HepG2 (cell line): ENCODE measurements at regions not wholly inside any gene's neighbourhood (a gene's known extent, or its start where the extent isn't known, plus 50 kb on each side); places are given as distances from the start of the nearest gene placed in this dataset.

Source experiments
- ATAC-seq: fragments of 200-7000 bp; cut with Tn5 transposase; 3 replicates; pipeline ENCODE4 v1.9.1; 2020; ENCODE audit warnings: mild to moderate bottlenecking, moderate library complexity
- BruUV-seq: library from RNA; stranded (reverse); fragments of 400-500 nt; replicated peaks from 2 replicates; lab custom pipeline; 2021; lab: Mats Ljungman, UMichigan
- CTCF ChIA-PET: fragments of 300-600 bp; formaldehyde crosslinking; extraction: SDS; loops from one replicate; lab custom pipeline; 2021; ENCODE audit warnings: low total read pairs, inconsistent platforms, low intra/inter-chr PET ratio; lab: Yijun Ruan, JAX
- POLR2A ChIA-PET: fragments of 350-600 bp; sonication (Branson Sonifier 250); formaldehyde crosslinking; loops from one replicate; lab custom pipeline; 2020; ENCODE audit warnings: antibody characterized with exemption, inconsistent platforms; lab: Yijun Ruan, JAX
- DNase-seq: peaks from one replicate; pipeline ENCODE4 v3.0.0-alpha.2; 2015; ENCODE audit warnings: low spot score
- FAIRE-seq: peaks from 3 replicates; lab custom pipeline; 2011; peaks lifted over from hg19 to GRCh38; lab: Jason Lieb, UNC
- H2AFZ ChIP-seq: one replicate; pipeline ENCODE4 v1.6.1; 2011; ENCODE audit warnings: low read length, inconsistent platforms
- H3K27ac ChIP-seq: fragments of 300-600 bp; 3 replicates; pipeline ENCODE4 v1.8.0; 2011; ENCODE audit warnings: mixed run types, mild to moderate bottlenecking, mixed read lengths, low read length, inconsistent platforms; ENCODE audit not compliant: insufficient read depth; ENCODE audit errors: extremely low read length
- H3K27me3 ChIP-seq, 2 experiments: fragments of 200-600 bp in 1 of 2; 2 replicates in 1 of 2; 3 replicates in 1 of 2; pipeline versions ENCODE4 v1.6.0 to v1.8.0; 2011; ENCODE audit warnings: low read length in 2 of 2, mild to moderate bottlenecking in 2 of 2, moderate library complexity in 2 of 2, inconsistent platforms in 1 of 2; ENCODE audit not compliant: insufficient read depth in 2 of 2, control insufficient read depth in 1 of 2
- H3K36me3 ChIP-seq, 2 experiments: fragments of 200-600 bp in 1 of 2; replicated peaks in 1 of 2; 2 replicates in 1 of 2; 3 replicates in 1 of 2; pipeline versions ENCODE4 v1.5.1 to v1.8.0; 2011; ENCODE audit warnings: low read length in 2 of 2, inconsistent platforms in 1 of 2; ENCODE audit not compliant: insufficient read depth in 2 of 2, control insufficient read depth in 1 of 2
- H3K4me1 ChIP-seq: 2 replicates; pipeline ENCODE4 v1.5.1; 2012; ENCODE audit warnings: low read length, inconsistent platforms; ENCODE audit not compliant: insufficient read depth
- H3K4me2 ChIP-seq: 2 replicates; pipeline ENCODE4 v1.6.0; 2011; ENCODE audit warnings: low read depth, low read length, inconsistent platforms
- H3K4me3 ChIP-seq, 3 experiments: fragments of 200-600 bp in 1 of 3; sonication (generic), shearing (Covaris generic) in 1 of 3; replicated peaks in 1 of 3; 2 replicates each; pipeline ENCODE4 v1.5.1; 2011 to 2016; ENCODE audit warnings: low read length in 3 of 3, inconsistent platforms in 2 of 3, low read depth in 2 of 3, mild to moderate bottlenecking in 2 of 3, control low read depth in 1 of 3, mixed read lengths in 1 of 3; ENCODE audit not compliant: insufficient read depth in 1 of 3
- H3K79me2 ChIP-seq: one replicate; pipeline ENCODE4 v1.6.1; 2011; ENCODE audit warnings: low read length, inconsistent platforms; ENCODE audit not compliant: insufficient read depth
- H3K9ac ChIP-seq: 2 replicates; pipeline ENCODE4 v1.6.0; 2011; ENCODE audit warnings: mild to moderate bottlenecking, low read depth, low read length, inconsistent platforms; ENCODE audit not compliant: insufficient read depth
- H3K9me3 ChIP-seq: 2 replicates; pipeline ENCODE4 v1.5.1; 2012; ENCODE audit warnings: mild to moderate bottlenecking, low read length
- H4K20me1 ChIP-seq: 2 replicates; pipeline ENCODE4 v1.6.0; 2011; ENCODE audit warnings: inconsistent platforms, mild to moderate bottlenecking, low read length, moderate library complexity; ENCODE audit not compliant: insufficient read depth
- CENPT ChIP-seq: sonication (generic); formaldehyde crosslinking; IDR thresholded peaks from 2 replicates; pipeline ENCODE4 v1.8.0; 2022; ENCODE audit warnings: low read depth, mild to moderate bottlenecking, moderate library complexity, missing genetic modification reagents
- CREM ChIP-seq, 2 experiments: sonication (generic) in 1 of 2; formaldehyde crosslinking in 1 of 2; IDR thresholded peaks; 2 replicates each; pipeline versions ENCODE4 v1.4.0 to v1.6.1; 2016 to 2020; ENCODE audit warnings: antibody characterized with exemption in 1 of 2, mild to moderate bottlenecking in 1 of 2, missing genetic modification reagents in 1 of 2
- EEA1 ChIP-seq: sonication (generic); formaldehyde crosslinking; IDR thresholded peaks from 2 replicates; pipeline ENCODE4 v1.5.1; 2020; ENCODE audit warnings: mild to moderate bottlenecking, missing genetic modification reagents, borderline replicate concordance
- KLF16 ChIP-seq, 2 experiments: sonication (generic) in 1 of 2; formaldehyde crosslinking in 1 of 2; IDR thresholded peaks; 2 replicates each; pipeline versions ENCODE4 v1.6.1 to v1.8.0; 2016 to 2023; ENCODE audit warnings: missing genetic modification reagents in 2 of 2, missing compliant biosample characterization in 1 of 2
- REL ChIP-seq: sonication (generic); formaldehyde crosslinking; conservative IDR thresholded peaks from 2 replicates; pipeline ENCODE4 v1.8.0; 2022; ENCODE audit warnings: mild to moderate bottlenecking, missing genetic modification reagents, moderate library complexity
- SYNCRIP ChIP-seq: fragments of 200-400 bp; formaldehyde crosslinking; IDR thresholded peaks from 2 replicates; pipeline ENCODE4 v1.6.1; 2018; ENCODE audit warnings: mild to moderate bottlenecking, low read depth, low read length; ENCODE audit not compliant: insufficient read depth
- ZNF160 ChIP-seq: sonication (generic); formaldehyde crosslinking; IDR thresholded peaks from 2 replicates; pipeline ENCODE4 v1.8.0; 2022; ENCODE audit warnings: mild to moderate bottlenecking, inconsistent platforms, missing genetic modification reagents
- ZNF367 ChIP-seq: sonication (generic); formaldehyde crosslinking; IDR thresholded peaks from 2 replicates; pipeline ENCODE4 v1.4.0; 2020; ENCODE audit warnings: missing genetic modification reagents, borderline replicate concordance
- ZNF446 ChIP-seq: sonication (generic); formaldehyde crosslinking; IDR thresholded peaks from 2 replicates; pipeline ENCODE4 v1.5.0; 2020; ENCODE audit warnings: mild to moderate bottlenecking, missing genetic modification reagents
- ZNF839 ChIP-seq: sonication (generic); formaldehyde crosslinking; IDR thresholded peaks from 2 replicates; pipeline ENCODE4 v1.4.0; 2020; ENCODE audit warnings: missing genetic modification reagents, mild to moderate bottlenecking, borderline replicate concordance
- WGBS: methylation state at CpG from one replicate; pipeline ENCODE4 v1.1.6; 2017; ENCODE audit warnings: low lambda C conversion rate; 5-methylcytosine and 5-hydroxymethylcytosine counted together
- in situ Hi-C: cut with HindIII; loops from 2 replicates; pipeline ENCODE4 v1.10.0; 2017; ENCODE audit warnings: low pct_unique_long_range_greater_than_20kb; ENCODE audit not compliant: extremely low pct_ligation_motif_present
- intact Hi-C: fragments of 100-400 bp; cut with micrococcal nuclease; formaldehyde crosslinking; loops from one replicate; pipeline ENCODE4 v1.10.0; 2022; ENCODE audit not compliant: unreplicated experiment
- TF ChIP-seq, protein P1 (sequence below): sonication (generic); formaldehyde crosslinking; IDR thresholded peaks from 2 replicates; pipeline ENCODE4 v1.5.0; 2020; ENCODE audit warnings: missing genetic modification reagents
- TF ChIP-seq, protein P2 (sequence below): sonication (generic); formaldehyde crosslinking; IDR thresholded peaks from 2 replicates; pipeline ENCODE4 v1.4.0; 2020; ENCODE audit warnings: mild to moderate bottlenecking, missing genetic modification reagents

DNA sequence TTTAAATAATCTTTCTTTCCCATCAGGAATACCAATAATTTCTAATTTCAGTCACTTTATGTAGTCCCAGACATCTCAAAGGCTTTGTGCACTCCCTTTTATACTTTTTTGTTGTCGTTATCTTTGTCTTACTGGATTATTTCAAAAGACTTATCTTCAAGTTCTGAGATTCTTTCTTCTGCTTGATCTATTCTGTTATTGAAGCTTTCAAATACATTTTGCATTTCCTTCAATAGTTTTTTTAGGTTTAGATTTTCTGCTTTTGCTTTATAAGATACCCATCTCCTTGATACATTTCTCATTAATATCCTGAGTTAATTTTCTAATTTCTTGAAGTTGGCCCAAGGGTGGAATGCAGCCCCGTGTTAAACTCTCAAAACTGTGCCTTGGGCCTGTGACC, 432.4 kb downstream of the RIT2 start:
- H3K27me3 ChIP-seq, result no peaks in the 10 kb centered on the region
- no peak overlapping the region for H3K9ac ChIP-seq
- no peaks in the 10 kb centered on the region for H4K20me1 ChIP-seq
- BruUV-seq, result no TSS peak
- H3K79me2 ChIP-seq, result no peaks in the 10 kb centered on the region
- no peaks in the 10 kb centered on the region for H3K36me3 ChIP-seq
- CTCF ChIA-PET, result no interaction called here
- H3K4me1 ChIP-seq, result no peaks in the 10 kb centered on the region
- no peak overlapping the region for H3K27ac ChIP-seq
- FAIRE-seq (no peak), ATAC-seq (no peak)
- no peak overlapping the region for H3K4me3 ChIP-seq
- TF ChIP-seq ZNF446 (CRISPR knock-in tag) (no peak), EEA1 (CRISPR knock-in tag) (no peak), CENPT (CRISPR knock-in tag) (no peak), SYNCRIP (no peak), ZNF160 (CRISPR knock-in tag) (peak; percentile 61; the same call in 1 of the 2 replicates), REL (CRISPR knock-in tag) (no peak)
- TF ChIP-seq, protein P1, sequence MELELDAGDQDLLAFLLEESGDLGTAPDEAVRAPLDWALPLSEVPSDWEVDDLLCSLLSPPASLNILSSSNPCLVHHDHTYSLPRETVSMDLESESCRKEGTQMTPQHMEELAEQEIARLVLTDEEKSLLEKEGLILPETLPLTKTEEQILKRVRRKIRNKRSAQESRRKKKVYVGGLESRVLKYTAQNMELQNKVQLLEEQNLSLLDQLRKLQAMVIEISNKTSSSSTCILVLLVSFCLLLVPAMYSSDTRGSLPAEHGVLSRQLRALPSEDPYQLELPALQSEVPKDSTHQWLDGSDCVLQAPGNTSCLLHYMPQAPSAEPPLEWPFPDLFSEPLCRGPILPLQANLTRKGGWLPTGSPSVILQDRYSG (CRISPR knock-in tag), result no peak
- TF ChIP-seq, all 625 proteins: peak for 1
- intact Hi-C loops, result no loop called here
- no peak overlapping the region for H2AFZ ChIP-seq
- 7% methylated on average over 2 of the region's 2 CpGs for WGBS
- in situ Hi-C loops, result no loop called here
- no peak overlapping the region for H3K4me2 ChIP-seq
- H3K9me3 ChIP-seq, result peaks cover 54% of the 10 kb centered on the region
- DNase-seq, result no peak
- POLR2A ChIA-PET, result no interaction called here

DNA sequence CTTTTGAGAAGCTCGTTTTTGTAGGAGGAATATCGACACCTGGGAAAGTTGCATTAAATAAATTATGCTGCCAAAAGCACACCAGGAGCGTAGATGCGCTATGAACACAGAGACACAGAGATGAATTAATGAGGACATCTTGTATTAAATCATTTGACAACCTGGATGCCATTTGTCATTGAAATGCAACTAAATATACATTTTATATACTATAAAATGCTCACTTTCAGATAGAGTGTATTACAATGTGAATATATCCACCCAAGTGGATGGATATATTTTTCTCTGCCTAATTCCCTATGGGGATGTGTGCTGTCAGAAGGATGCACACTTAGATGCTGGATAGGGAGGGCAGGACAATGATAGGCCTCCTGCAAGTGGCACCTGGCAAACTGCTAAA, 426.2 kb downstream of the RIT2 start:
- BruUV-seq, result no TSS peak
- in situ Hi-C loops (no loop called here), intact Hi-C loops (no loop called here)
- no peak overlapping the region for H3K9ac ChIP-seq
- 0 out of 2 replicates have a peak, but pooled peaks cover 15% of the 10 kb centered on the region for H3K9me3 ChIP-seq
- no peak overlapping the region for H3K4me2 ChIP-seq
- no peak for ATAC-seq
- H3K4me1 ChIP-seq, result no peaks in the 10 kb centered on the region
- POLR2A ChIA-PET, result no interaction called here
- DNase-seq, result no peak
- H3K36me3 ChIP-seq, result no peaks in the 10 kb centered on the region
- no peaks in the 10 kb centered on the region for H3K27me3 ChIP-seq
- TF ChIP-seq, protein P2, sequence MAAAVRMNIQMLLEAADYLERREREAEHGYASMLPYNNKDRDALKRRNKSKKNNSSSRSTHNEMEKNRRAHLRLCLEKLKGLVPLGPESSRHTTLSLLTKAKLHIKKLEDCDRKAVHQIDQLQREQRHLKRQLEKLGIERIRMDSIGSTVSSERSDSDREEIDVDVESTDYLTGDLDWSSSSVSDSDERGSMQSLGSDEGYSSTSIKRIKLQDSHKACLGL, result no peak
- TF ChIP-seq KLF16 (CRISPR knock-in tag; IDR thresholded peaks at IDR 0.05) (no peak), CREM (IDR thresholded peaks at IDR 0.05) (no peak), CREM (CRISPR knock-in tag; IDR thresholded peaks at IDR 0.05) (no peak), ZNF367 (CRISPR knock-in tag) (no peak), ZNF839 (CRISPR knock-in tag) (no peak)
- TF ChIP-seq, all 625 proteins: peak for 0
- H3K4me3 ChIP-seq, result no peak overlapping the region
- FAIRE-seq, result no peak
- WGBS, result 51% methylated on average over 4 of the region's 4 CpGs
- CTCF ChIA-PET, result no interaction called here
- H2AFZ ChIP-seq, result no peak overlapping the region
- no peak overlapping the region for H3K27ac ChIP-seq
- H4K20me1 ChIP-seq, result no peaks in the 10 kb centered on the region
- no peaks in the 10 kb centered on the region for H3K79me2 ChIP-seq
